GM23338 (cell line): ENCODE measurements at regions not wholly inside any gene's neighbourhood (a gene's known extent, or its start where the extent isn't known, plus 50 kb on each side); places are given as distances from the start of the nearest gene placed in this dataset.

Source experiments
- CTCF ChIP-seq, 2 experiments: fragments of 200-600 bp in 1 of 2; sonication (generic) in 1 of 2; conservative IDR thresholded peaks; 2 replicates each; pipeline versions ENCODE4 v1.5.1 to v1.6.1; 2016 to 2017; ENCODE audit warnings: antibody characterized with exemption in 2 of 2, low read depth in 2 of 2, mild to moderate bottlenecking in 2 of 2, moderate library complexity in 1 of 2
- ETS1 ChIP-seq: IDR thresholded peaks from 2 replicates; pipeline ENCODE4 v1.6.1; 2016; ENCODE audit warnings: antibody characterized with exemption
- EZH2 ChIP-seq: fragments of 200-600 bp; sonication (generic); IDR thresholded peaks from one replicate; pipeline ENCODE4 v1.8.0; 2017; ENCODE audit warnings: antibody characterized with exemption, mild to moderate bottlenecking, low read depth; ENCODE audit not compliant: unreplicated experiment
- EZH2phosphoT487 ChIP-seq: fragments of 200-600 bp; sonication (generic); IDR thresholded peaks from one replicate; pipeline ENCODE4 v1.8.1; 2018; ENCODE audit warnings: antibody characterized with exemption; ENCODE audit not compliant: unreplicated experiment
- NANOG ChIP-seq: IDR thresholded peaks from 2 replicates; pipeline ENCODE4 v1.6.1; 2016; ENCODE audit warnings: antibody characterized with exemption, borderline replicate concordance
- POLR2AphosphoS5 ChIP-seq: IDR thresholded peaks from 2 replicates; pipeline ENCODE4 v1.6.1; 2016; ENCODE audit warnings: antibody characterized with exemption, low read depth
- REST ChIP-seq: IDR thresholded peaks from one replicate; pipeline ENCODE4 v1.6.1; 2018; ENCODE audit warnings: antibody characterized with exemption; ENCODE audit not compliant: unreplicated experiment
- ZNF114 ChIP-seq: fragments of 250-450 bp; sonication (Bioruptor Pico); IDR thresholded peaks from 2 replicates; pipeline ENCODE4 v1.5.0; 2020; ENCODE audit warnings: mild to moderate bottlenecking, moderate library complexity
- ZNF331 ChIP-seq: fragments of 250-450 bp; sonication (Bioruptor Pico); IDR thresholded peaks from 2 replicates; pipeline ENCODE4 v1.5.0; 2020; ENCODE audit warnings: low read depth, mild to moderate bottlenecking, moderate library complexity

- no peak for TF ChIP-seq CTCF (conservative IDR thresholded peaks at IDR 0.05; ENCODE audit: low read depth in 2 of 2)
- TF ChIP-seq NANOG: no peak
- TF ChIP-seq EZH2: no peak
- no peak for TF ChIP-seq POLR2AphosphoS5
- TF ChIP-seq EZH2phosphoT487: no peak
- no peak for TF ChIP-seq ZNF331 (CRISPR knock-in tag)
- TF ChIP-seq ETS1: no peak
- no peak for TF ChIP-seq ZNF114 (CRISPR knock-in tag)
- TF ChIP-seq REST: no peak
Observed at GRCh38 chr12:84038242-84038641, 874.4 kb downstream of the SLC6A15 start.
